ENCODE measurements at regions not wholly inside any gene's neighbourhood (a gene's known extent, or its start where the extent isn't known, plus 50 kb on each side); places are given as distances from the start of the nearest gene placed in this dataset.

DNA sequence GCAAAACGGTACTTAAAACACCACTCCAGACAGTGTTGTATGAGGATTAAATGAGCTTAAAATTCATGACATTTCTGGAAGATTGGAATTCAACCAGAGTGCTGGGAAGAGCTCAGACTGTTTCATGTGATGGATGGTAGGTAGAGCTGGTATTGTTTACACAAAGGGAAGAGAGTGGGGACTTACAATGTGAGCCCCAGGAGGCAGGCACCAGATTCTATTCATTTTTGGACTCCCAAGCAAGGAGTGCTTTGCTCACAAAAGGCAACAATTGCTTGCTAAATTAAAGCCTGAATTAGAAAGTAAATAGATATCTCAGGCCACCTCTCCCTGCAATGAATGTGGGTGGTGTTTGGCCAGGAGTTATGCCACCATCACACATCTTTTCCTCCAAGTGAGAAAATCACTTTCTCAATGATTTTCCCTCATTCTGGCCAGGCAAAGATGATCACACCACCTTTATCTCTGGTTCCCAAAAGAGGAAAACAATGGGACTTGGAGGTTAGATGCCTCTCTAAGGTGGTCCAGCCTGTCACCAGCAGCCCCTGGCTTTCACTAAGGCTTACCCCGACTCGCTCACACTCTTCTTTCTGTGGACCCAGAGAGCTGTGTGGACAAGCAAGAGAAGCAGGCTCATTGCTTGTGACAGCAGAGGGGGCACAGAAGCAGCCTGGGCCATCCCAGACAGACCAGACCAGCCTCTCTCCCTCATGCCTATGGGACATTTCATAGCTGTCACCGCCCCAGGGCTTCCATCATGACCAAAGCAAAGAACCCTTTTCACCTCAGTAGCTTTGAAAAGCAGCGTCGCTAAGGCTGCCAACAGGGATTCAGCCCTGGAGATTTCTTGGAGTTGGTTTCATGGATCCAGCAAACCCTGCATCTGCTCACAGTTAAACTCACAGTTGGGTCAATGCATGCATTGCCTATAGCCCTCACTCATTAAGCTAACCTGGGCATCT is 63.5 kb upstream of the DRD2 start:
- H3K27me3 Mint-ChIP-seq (ENCODE audit: low read depth in 3 of 3), result peaks cover 5 to 9% (median 7%) of the 10 kb centered on the region in 3 donors
- peaks cover 0 to 3% (median 0%) of the 10 kb centered on the region in 7 donors for H3K9me3 Mint-ChIP-seq
- H3K4me1 Mint-ChIP-seq, result no peaks in the 10 kb centered on the region
- no peak overlapping the region for H3K4me3 ChIP-seq (replicated peaks in 1 of 3; ENCODE audit: low read depth in 2 of 3, low read length in 3 of 3)
- no peak overlapping the region for H2AFZ ChIP-seq (ENCODE audit: insufficient read depth, low read depth, low read length, poor library complexity, severe bottlenecking)
- H3K36me3 ChIP-seq (replicated peaks in 1 of 2; ENCODE audit: control insufficient read depth in 1 of 2, insufficient read depth in 2 of 2, low read length in 2 of 2), result no peaks in the 10 kb centered on the region
- no peaks in the 10 kb centered on the region for H3K36me3 Mint-ChIP-seq
- H3K27ac ChIP-seq (ENCODE audit: low read depth in 1 of 2, low read length in 2 of 2), result no peak overlapping the region
- TF ChIP-seq, protein P1, sequence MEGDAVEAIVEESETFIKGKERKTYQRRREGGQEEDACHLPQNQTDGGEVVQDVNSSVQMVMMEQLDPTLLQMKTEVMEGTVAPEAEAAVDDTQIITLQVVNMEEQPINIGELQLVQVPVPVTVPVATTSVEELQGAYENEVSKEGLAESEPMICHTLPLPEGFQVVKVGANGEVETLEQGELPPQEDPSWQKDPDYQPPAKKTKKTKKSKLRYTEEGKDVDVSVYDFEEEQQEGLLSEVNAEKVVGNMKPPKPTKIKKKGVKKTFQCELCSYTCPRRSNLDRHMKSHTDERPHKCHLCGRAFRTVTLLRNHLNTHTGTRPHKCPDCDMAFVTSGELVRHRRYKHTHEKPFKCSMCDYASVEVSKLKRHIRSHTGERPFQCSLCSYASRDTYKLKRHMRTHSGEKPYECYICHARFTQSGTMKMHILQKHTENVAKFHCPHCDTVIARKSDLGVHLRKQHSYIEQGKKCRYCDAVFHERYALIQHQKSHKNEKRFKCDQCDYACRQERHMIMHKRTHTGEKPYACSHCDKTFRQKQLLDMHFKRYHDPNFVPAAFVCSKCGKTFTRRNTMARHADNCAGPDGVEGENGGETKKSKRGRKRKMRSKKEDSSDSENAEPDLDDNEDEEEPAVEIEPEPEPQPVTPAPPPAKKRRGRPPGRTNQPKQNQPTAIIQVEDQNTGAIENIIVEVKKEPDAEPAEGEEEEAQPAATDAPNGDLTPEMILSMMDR (IDR thresholded peaks at IDR 0.05), result no peak
- no peaks in the 10 kb centered on the region for H4K20me1 ChIP-seq (ENCODE audit: insufficient read depth, low read length)
- intact Hi-C loops (cut with micrococcal nuclease), result loop anchor here in 1 of 2 donors (10.0 kb wide), 1 partner anchor 1324 kb away; no protein-coding TSS in a partner anchor
- no peak overlapping the region for H3K4me3 Mint-ChIP-seq
- no peak for DNase-seq
- H3K9ac ChIP-seq (ENCODE audit: insufficient read depth, low read length, poor library complexity, severe bottlenecking), result no peak overlapping the region
- WGBS (ENCODE audit: insufficient coverage), result 93% methylated on average over 5 of the region's 6 CpGs
- no peaks in the 10 kb centered on the region for H3K9me3 ChIP-seq (replicated peaks in 1 of 2; ENCODE audit: control insufficient read depth in 1 of 2, insufficient read depth in 1 of 2, low read length in 2 of 2)
- no peak overlapping the region for H3K4me2 ChIP-seq (replicated peaks; ENCODE audit: extremely low read depth, low read length, poor library complexity, severe bottlenecking)
- no peak overlapping the region for H3K27ac Mint-ChIP-seq
- H3K27me3 ChIP-seq (ENCODE audit: control insufficient read depth in 2 of 2, insufficient read depth in 2 of 2, low read length in 2 of 2), result no peaks in the 10 kb centered on the region
- H3K79me2 ChIP-seq (ENCODE audit: insufficient read depth, low read length), result no peaks in the 10 kb centered on the region
- H3K4me1 ChIP-seq (ENCODE audit: control insufficient read depth in 1 of 2, insufficient read depth in 2 of 2, low read length in 2 of 2), result no peaks in the 10 kb centered on the region

GRCh38 chr11:113534625-113535024 is 59.4 kb upstream of the DRD2 start:
- no peak overlapping the region for H3K4me2 ChIP-seq (replicated peaks; ENCODE audit: extremely low read depth, low read length, poor library complexity, severe bottlenecking)
- H3K27ac ChIP-seq (ENCODE audit: low read depth in 1 of 2, low read length in 2 of 2), result no peak overlapping the region
- H3K79me2 ChIP-seq (ENCODE audit: insufficient read depth, low read length), result no peaks in the 10 kb centered on the region
- peaks cover 5 to 9% (median 9%) of the 10 kb centered on the region in 3 donors for H3K27me3 Mint-ChIP-seq (ENCODE audit: low read depth in 3 of 3)
- no peak overlapping the region for H3K4me3 Mint-ChIP-seq
- TF ChIP-seq, protein P1 (IDR thresholded peaks at IDR 0.05), result no peak
- H3K4me3 ChIP-seq (replicated peaks in 1 of 3; ENCODE audit: low read depth in 2 of 3, low read length in 3 of 3), result no peak overlapping the region
- no peaks in the 10 kb centered on the region for H3K9me3 ChIP-seq (replicated peaks in 1 of 2; ENCODE audit: control insufficient read depth in 1 of 2, insufficient read depth in 1 of 2, low read length in 2 of 2)
- 67% methylated on average over 3 of the region's 4 CpGs for WGBS (ENCODE audit: insufficient coverage)
- no peaks in the 10 kb centered on the region for H3K27me3 ChIP-seq (ENCODE audit: control insufficient read depth in 2 of 2, insufficient read depth in 2 of 2, low read length in 2 of 2)
- no peak overlapping the region for H2AFZ ChIP-seq (ENCODE audit: insufficient read depth, low read depth, low read length, poor library complexity, severe bottlenecking)
- no peaks in the 10 kb centered on the region for H3K9me3 Mint-ChIP-seq
- no peaks in the 10 kb centered on the region for H3K4me1 ChIP-seq (ENCODE audit: control insufficient read depth in 1 of 2, insufficient read depth in 2 of 2, low read length in 2 of 2)
- H3K4me1 Mint-ChIP-seq, result no peaks in the 10 kb centered on the region
- no peaks in the 10 kb centered on the region for H4K20me1 ChIP-seq (ENCODE audit: insufficient read depth, low read length)
- intact Hi-C loops (cut with micrococcal nuclease), result loop anchor here in 1 of 2 donors (10.0 kb wide), 1 partner anchor 1320 kb away; no protein-coding TSS in a partner anchor
- H3K9ac ChIP-seq (ENCODE audit: insufficient read depth, low read length, poor library complexity, severe bottlenecking), result no peak overlapping the region
- no peaks in the 10 kb centered on the region for H3K36me3 ChIP-seq (replicated peaks in 1 of 2; ENCODE audit: control insufficient read depth in 1 of 2, insufficient read depth in 2 of 2, low read length in 2 of 2)
- H3K27ac Mint-ChIP-seq, result no peak overlapping the region
- no peaks in the 10 kb centered on the region for H3K36me3 Mint-ChIP-seq
- no peak for DNase-seq
